HG02943 (cell line): ENCODE measurements at regions not wholly inside any gene's neighbourhood (a gene's known extent, or its start where the extent isn't known, plus 50 kb on each side); places are given as distances from the start of the nearest gene placed in this dataset.
"Not testable (repeated sequence)": the region's sequence is repeated elsewhere in the genome, so short reads cannot be mapped to it uniquely, and the experiment has no call there.

Experiments
- ATAC-seq: cut with Tn5 transposase; IDR thresholded peaks from one replicate; pipeline ENCODE4 v1.9.1; 2021; ENCODE audit warnings: mild to moderate bottlenecking, low read depth, moderate library complexity; ENCODE audit not compliant: unreplicated experiment

GRCh38 chr13:83731113-83731512 is 151.2 kb downstream of the SLITRK1 start:
- ATAC-seq = no peak

- ATAC-seq = no peak
Observed at GRCh38 chr13:83730674-83731073, 151.6 kb downstream of the SLITRK1 start.

GRCh38 chr13:83722443-83722842 is 159.8 kb downstream of the SLITRK1 start:
- ATAC-seq = no peak

- no peak for ATAC-seq
Observed at GRCh38 chr13:83716121-83716520, 166.2 kb downstream of the SLITRK1 start.

GRCh38 chr13:83714236-83714635 is 168.0 kb downstream of the SLITRK1 start:
- no peak for ATAC-seq

GRCh38 chr13:83710133-83710515 is 172.2 kb downstream of the SLITRK1 start:
- no peak for ATAC-seq

GRCh38 chr13:83709426-83710132 is 172.7 kb downstream of the SLITRK1 start:
- no peak for ATAC-seq

- no peak for ATAC-seq
Observed at GRCh38 chr13:83702021-83702420, 180.3 kb downstream of the SLITRK1 start.

- ATAC-seq = no peak
Observed at GRCh38 chr13:83692800-83693199, 189.5 kb downstream of the SLITRK1 start.

- no peak for ATAC-seq
Observed at GRCh38 chr13:83691966-83692365, 190.3 kb downstream of the SLITRK1 start.

- ATAC-seq = no peak
Observed at GRCh38 chr13:83681547-83681946, 200.7 kb downstream of the SLITRK1 start.

GRCh38 chr13:83677985-83678384 is 204.3 kb downstream of the SLITRK1 start:
- ATAC-seq = no peak

GRCh38 chr13:83672612-83673011 is 209.7 kb downstream of the SLITRK1 start:
- ATAC-seq = no peak

GRCh38 chr13:83667606-83668005 is 214.7 kb downstream of the SLITRK1 start:
- no peak for ATAC-seq

GRCh38 chr13:83666141-83666540 is 216.1 kb downstream of the SLITRK1 start:
- no peak for ATAC-seq

- no peak for ATAC-seq
Observed at GRCh38 chr13:83657281-83657680, 225.0 kb downstream of the SLITRK1 start.

GRCh38 chr13:83642617-83643016 is 239.7 kb downstream of the SLITRK1 start:
- not testable (repeated sequence) for ATAC-seq

GRCh38 chr13:83634601-83635000 is 247.7 kb downstream of the SLITRK1 start:
- no peak for ATAC-seq

- ATAC-seq = no peak
Observed at GRCh38 chr13:83633746-83634145, 248.5 kb downstream of the SLITRK1 start.

GRCh38 chr13:83622422-83622784 is 259.9 kb downstream of the SLITRK1 start:
- no peak for ATAC-seq

- ATAC-seq = no peak
Observed at GRCh38 chr13:83621765-83622421, 260.4 kb downstream of the SLITRK1 start.

GRCh38 chr13:83620530-83621220 is 261.6 kb downstream of the SLITRK1 start:
- ATAC-seq = no peak
